D721Med (cell line): ENCODE measurements at regions not wholly inside any gene's neighbourhood (a gene's known extent, or its start where the extent isn't known, plus 50 kb on each side); places are given as distances from the start of the nearest gene placed in this dataset.

Experiments used
- DNase-seq: peaks from one replicate; pipeline ENCODE4 v3.0.0; 2011; ENCODE audit warnings: low spot score; ENCODE audit not compliant: insufficient read length
- FAIRE-seq: peaks from 2 replicates; lab custom pipeline; 2011; peaks lifted over from hg19 to GRCh38; lab: Jason Lieb, UNC
- TF ChIP-seq, protein P1 (sequence below): IDR thresholded peaks from 2 replicates; pipeline ENCODE4 v1.5.1; 2012; ENCODE audit warnings: mild to moderate bottlenecking, control low read depth; ENCODE audit not compliant: insufficient read depth; ENCODE audit errors: missing control alignments

DNA sequence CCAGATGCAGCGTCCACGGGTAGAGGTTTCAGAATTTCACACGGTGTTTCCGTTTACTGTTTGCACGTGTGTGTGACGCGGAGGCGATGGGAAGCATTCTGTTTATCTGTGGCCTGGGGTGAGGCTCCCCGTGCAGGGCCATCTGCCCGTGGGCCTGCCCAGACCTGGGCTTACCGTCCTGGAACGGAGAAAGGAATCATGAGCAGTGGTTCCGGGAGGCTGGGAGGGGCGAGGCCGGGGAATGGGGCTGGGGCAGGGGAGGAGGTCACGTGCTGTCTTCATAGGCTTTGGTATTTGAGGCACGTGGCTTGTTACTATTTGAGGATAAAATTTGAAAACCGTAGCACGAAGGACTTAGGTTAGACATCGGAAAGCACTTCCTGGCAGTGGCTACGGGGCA is 77.9 kb downstream of the RTP5 start:
- TF ChIP-seq, protein P1, sequence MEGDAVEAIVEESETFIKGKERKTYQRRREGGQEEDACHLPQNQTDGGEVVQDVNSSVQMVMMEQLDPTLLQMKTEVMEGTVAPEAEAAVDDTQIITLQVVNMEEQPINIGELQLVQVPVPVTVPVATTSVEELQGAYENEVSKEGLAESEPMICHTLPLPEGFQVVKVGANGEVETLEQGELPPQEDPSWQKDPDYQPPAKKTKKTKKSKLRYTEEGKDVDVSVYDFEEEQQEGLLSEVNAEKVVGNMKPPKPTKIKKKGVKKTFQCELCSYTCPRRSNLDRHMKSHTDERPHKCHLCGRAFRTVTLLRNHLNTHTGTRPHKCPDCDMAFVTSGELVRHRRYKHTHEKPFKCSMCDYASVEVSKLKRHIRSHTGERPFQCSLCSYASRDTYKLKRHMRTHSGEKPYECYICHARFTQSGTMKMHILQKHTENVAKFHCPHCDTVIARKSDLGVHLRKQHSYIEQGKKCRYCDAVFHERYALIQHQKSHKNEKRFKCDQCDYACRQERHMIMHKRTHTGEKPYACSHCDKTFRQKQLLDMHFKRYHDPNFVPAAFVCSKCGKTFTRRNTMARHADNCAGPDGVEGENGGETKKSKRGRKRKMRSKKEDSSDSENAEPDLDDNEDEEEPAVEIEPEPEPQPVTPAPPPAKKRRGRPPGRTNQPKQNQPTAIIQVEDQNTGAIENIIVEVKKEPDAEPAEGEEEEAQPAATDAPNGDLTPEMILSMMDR: no peak
- DNase-seq (no peak), FAIRE-seq (no peak)

DNA sequence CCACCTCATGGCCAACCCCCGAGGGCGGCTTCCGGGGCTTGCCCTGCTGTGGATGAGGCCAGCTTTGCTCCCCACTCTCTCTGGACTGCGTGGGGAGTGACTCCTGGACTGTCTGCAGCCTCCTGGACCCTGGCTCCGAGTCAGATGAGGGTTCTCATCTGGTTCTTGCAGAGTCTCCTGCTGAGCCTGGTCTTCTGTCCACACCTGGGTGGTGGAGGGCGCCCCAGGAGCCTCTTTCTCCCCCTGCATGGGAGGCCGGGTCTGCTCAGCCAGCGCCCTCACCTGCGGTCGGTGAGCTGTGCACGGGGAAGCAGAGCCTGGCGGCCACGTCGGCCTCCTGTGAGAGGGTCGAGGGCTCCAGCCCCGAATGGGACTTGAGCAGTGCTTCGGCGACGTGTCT is 78.3 kb downstream of the RTP5 start:
- DNase-seq (no peak), FAIRE-seq (no peak)
- TF ChIP-seq, protein P1: no peak

DNA sequence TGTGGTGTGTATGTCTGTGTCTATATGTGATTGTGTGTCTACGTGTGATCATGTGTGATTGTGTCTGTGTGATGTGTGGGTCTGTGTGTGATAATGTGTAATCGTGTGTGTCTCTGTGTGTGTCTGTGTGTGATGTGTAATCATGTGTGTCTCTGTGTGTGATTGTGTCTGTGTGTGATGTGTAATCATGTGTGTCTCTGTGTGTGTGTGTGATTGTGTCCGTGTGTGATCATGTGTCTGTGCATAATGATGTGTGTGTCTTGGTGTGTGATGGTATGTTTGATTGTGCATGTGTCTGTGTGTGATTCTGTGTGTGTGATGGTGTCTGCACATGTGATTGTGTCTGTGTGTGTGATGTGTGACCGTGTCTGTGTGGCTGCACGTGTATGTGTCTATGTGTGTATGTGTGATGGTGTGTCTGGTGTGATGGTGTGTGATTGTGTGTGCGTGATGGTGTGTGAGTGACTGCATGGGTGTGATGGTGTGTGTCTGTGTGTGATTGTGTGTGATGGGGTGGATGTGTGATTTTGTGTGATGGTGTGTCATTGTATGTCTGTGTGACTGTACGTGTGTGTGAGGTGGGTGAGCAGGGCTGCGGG is 78.9 kb downstream of the RTP5 start:
- TF ChIP-seq, protein P1: no peak
- FAIRE-seq (no peak), DNase-seq (no peak)

DNA sequence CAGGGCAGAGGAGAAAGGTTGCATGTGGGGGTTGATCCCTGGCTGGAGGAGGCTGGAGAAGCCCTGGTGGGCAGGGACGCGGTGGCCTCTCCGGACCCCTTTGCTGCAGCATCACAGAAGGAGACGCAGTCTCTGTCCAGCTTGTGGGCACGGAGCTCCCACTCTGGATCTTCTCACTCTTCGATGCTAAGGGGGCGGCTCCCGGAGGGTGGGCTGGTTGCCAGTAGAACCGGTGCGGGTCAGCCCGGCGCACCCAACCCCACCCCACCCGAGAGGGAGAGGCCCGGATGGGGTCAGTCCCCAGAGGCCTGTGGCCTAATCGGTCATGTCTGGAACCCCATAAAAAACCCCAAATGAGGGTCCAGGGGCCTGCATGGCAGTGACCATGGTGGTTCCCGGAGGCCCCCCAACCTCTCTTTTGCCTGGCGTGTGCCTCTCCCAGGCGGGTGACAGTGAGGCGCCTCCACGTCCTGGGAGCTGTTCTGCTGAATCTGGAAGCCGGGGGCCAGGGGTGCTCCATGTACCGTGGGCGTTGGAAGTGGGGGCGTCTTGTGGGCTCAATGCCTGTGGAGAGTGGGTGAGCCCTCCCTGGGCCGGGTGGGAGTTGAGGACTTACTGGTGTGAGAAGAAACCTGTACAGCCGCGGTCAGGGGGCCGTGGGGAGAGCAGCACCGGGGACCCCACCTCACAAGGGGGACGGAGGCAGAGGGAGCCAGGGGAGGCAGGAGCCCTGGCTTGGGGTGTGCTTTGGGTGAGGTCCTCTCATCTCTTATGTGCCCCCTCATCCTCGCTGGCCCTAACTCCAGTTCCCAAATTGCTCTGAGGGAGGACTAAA is 79.6 kb downstream of the RTP5 start:
- TF ChIP-seq, protein P1: no peak
- DNase-seq (no peak), FAIRE-seq (no peak)

DNA sequence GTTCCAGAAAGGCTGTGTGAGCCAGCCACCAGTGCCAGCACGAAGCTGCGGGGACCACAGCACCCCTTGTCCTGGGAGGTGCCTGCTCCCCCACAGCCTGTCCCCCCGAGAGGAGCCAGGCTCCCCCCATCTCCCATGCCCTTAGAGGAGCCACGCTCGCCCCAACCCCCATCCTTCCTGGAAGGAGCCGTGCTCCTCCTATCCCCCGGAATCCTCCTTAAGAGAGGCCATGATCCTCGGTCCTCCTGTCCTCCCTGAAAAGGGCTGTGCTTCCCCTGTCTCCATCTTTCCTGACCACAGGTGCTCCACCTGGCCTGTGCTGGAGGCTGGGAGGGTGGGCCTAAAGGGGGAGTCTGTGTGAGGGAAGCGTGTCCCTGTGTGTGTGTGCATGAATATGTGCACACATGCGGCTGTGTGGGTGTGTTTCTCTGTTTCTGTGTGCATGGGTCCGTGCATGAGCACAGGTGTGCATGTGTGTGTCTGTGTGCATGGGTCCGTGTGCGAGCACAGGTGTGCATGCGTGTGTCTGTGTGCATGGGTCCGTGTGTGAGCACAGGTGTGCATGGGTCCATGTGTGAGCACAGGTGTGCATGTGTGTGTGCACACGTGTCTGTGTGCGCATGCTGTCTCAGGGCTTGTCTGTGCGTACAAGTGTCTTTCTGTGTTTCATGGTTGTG is 80.3 kb downstream of the RTP5 start:
- FAIRE-seq (no peak), DNase-seq (no peak)
- TF ChIP-seq, protein P1: no peak

DNA sequence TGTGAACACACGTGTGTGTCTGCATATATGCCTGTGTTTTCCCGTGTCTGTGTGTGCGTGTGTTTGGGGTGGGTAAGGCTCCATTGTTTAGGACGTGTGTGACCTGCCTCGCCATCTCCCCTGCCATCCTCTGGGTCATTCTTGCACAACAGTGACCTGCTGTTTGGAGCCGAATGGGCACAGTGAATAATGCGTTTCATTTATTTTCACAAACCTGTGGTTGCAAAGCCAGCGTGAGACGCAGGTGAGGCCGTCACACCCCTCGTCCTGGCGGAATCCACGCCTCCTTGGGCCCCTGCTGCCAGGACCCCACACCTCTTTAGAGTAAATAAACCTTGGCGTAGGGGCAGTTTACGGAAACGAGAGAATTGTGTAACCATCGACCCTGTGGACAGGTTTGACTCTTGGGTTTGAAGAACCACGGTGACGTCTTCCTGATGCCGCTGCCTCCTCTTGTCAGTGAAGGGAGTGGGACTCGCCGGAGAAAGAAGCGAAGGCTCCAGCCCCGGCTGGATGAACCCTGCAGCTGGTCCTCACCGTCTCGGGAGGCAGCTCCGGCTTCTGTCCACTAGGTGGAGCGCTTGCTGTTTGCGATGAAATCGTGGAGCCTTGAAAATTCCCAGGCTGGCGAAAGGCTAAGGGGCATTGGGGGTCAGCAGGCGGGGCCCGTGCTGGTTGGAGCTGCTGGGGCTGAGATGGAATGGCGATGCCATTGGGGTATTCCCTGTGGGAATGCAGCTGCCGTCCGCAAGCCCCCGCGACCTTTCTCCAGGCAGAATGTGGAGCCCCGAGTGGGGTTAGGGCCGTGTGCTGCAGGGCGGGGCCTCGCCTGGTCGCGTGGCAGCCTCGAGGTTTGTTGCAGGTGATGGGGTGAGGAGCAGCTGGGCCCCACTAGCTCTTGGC is 81.1 kb downstream of the RTP5 start:
- DNase-seq (peak; percentile 85), FAIRE-seq (no peak)

More for the DNA sequence above, 81.1 kb downstream of the RTP5 start:
- TF ChIP-seq, protein P1: peak; percentile 93
